AG09319 (cell line): ENCODE measurements at regions not wholly inside any gene's neighbourhood (a gene's known extent, or its start where the extent isn't known, plus 50 kb on each side); places are given as distances from the start of the nearest gene placed in this dataset.

Experiments
- DNase-seq: peaks from one replicate; pipeline ENCODE4 v3.0.0-alpha.2; 2010; ENCODE audit warnings: low read depth; ENCODE audit errors: extremely low read depth
- CTCF ChIP-seq: IDR thresholded peaks from 2 replicates; pipeline ENCODE4 v1.5.1; 2011; ENCODE audit warnings: low read depth, mild to moderate bottlenecking, inconsistent platforms, low read length, moderate library complexity

- TF ChIP-seq CTCF = no peak
- DNase-seq = no peak
These were observed 105.0 kb upstream of the ZNF184 start for GRCh38 chr6:27577922-27578321.

- TF ChIP-seq CTCF = no peak
- no peak for DNase-seq
These were observed 102.9 kb upstream of the ZNF184 start for GRCh38 chr6:27575594-27576361.

- no peak for DNase-seq
- TF ChIP-seq CTCF = no peak
These were observed 95.5 kb upstream of the ZNF184 start for GRCh38 chr6:27568226-27568897.

GRCh38 chr6:27565839-27566779, 93.2 kb upstream of the ZNF184 start:
- TF ChIP-seq CTCF = no peak
- no peak for DNase-seq

- DNase-seq = no peak
- TF ChIP-seq CTCF = no peak
These were observed 89.1 kb upstream of the ZNF184 start for GRCh38 chr6:27562027-27562410.

GRCh38 chr6:27558028-27558724, 85.3 kb upstream of the ZNF184 start:
- no peak for TF ChIP-seq CTCF
- no peak for DNase-seq
